Osteocyte (in vitro differentiated cells): ENCODE measurements at regions not wholly inside any gene's neighbourhood (a gene's known extent, or its start where the extent isn't known, plus 50 kb on each side); places are given as distances from the start of the nearest gene placed in this dataset.
"Not testable (repeated sequence)": the region's sequence is repeated elsewhere in the genome, so short reads cannot be mapped to it uniquely, and the experiment has no call there.

Source experiments
- DNase-seq: peaks from one replicate; pipeline ENCODE4 v3.0.0; 2021; ENCODE audit warnings: mixed read lengths; ENCODE audit not compliant: unreplicated experiment; ENCODE audit errors: extremely low spot score
- H3K27ac Mint-ChIP-seq: one replicate; pipeline ENCODE4 v1.8.0; 2021; ENCODE audit warnings: mild to moderate bottlenecking, mixed read lengths; ENCODE audit not compliant: unreplicated experiment
- H3K27me3 Mint-ChIP-seq: one replicate; pipeline ENCODE4 v1.8.0; 2021; ENCODE audit warnings: mixed read lengths; ENCODE audit not compliant: unreplicated experiment
- H3K36me3 Mint-ChIP-seq: one replicate; pipeline ENCODE4 v1.8.0; 2021; ENCODE audit warnings: mixed read lengths; ENCODE audit not compliant: unreplicated experiment
- H3K4me1 Mint-ChIP-seq: one replicate; pipeline ENCODE4 v1.8.0; 2021; ENCODE audit warnings: mixed read lengths; ENCODE audit not compliant: unreplicated experiment
- H3K4me3 Mint-ChIP-seq: one replicate; pipeline ENCODE4 v1.8.0; 2021; ENCODE audit warnings: mild to moderate bottlenecking, moderate library complexity, mixed read lengths; ENCODE audit not compliant: unreplicated experiment
- H3K9me3 Mint-ChIP-seq: one replicate; pipeline ENCODE4 v1.8.0; 2021; ENCODE audit warnings: mixed read lengths; ENCODE audit not compliant: unreplicated experiment
- TF ChIP-seq, protein P1 (sequence below): fragments of 200-600 bp; sonication (generic); IDR thresholded peaks from 2 replicates; pipeline ENCODE4 v1.5.0; 2021; ENCODE audit warnings: antibody characterized with exemption, mild to moderate bottlenecking, moderate library complexity

DNA sequence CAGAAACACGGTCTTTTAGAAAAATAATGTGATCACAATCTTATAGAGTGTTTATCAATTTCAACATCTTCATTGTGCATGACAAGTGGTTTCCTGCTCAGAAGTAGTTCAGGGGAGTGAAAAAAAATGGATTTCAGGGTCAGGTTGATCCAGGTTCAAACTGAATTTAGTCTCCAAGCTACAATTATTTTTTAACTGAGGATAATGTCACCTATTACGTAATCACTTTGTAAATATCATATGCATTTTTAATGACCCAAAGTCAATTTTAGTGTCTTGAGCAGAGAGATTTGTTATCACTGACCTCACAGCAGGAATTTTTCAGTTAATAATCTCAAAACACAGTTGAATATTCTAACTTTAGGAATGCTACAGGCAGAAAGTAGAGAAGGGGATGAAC lies 627.2 kb upstream of the LUZP2 start:
- H3K9me3 Mint-ChIP-seq: no peaks in the 10 kb centered on the region
- TF ChIP-seq, protein P1, sequence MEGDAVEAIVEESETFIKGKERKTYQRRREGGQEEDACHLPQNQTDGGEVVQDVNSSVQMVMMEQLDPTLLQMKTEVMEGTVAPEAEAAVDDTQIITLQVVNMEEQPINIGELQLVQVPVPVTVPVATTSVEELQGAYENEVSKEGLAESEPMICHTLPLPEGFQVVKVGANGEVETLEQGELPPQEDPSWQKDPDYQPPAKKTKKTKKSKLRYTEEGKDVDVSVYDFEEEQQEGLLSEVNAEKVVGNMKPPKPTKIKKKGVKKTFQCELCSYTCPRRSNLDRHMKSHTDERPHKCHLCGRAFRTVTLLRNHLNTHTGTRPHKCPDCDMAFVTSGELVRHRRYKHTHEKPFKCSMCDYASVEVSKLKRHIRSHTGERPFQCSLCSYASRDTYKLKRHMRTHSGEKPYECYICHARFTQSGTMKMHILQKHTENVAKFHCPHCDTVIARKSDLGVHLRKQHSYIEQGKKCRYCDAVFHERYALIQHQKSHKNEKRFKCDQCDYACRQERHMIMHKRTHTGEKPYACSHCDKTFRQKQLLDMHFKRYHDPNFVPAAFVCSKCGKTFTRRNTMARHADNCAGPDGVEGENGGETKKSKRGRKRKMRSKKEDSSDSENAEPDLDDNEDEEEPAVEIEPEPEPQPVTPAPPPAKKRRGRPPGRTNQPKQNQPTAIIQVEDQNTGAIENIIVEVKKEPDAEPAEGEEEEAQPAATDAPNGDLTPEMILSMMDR: no peak
- H3K4me1 Mint-ChIP-seq: no peaks in the 10 kb centered on the region
- no peaks in the 10 kb centered on the region for H3K27me3 Mint-ChIP-seq
- DNase-seq: no peak
- no peak overlapping the region for H3K4me3 Mint-ChIP-seq
- no peaks in the 10 kb centered on the region for H3K36me3 Mint-ChIP-seq
- no peak overlapping the region for H3K27ac Mint-ChIP-seq

DNA sequence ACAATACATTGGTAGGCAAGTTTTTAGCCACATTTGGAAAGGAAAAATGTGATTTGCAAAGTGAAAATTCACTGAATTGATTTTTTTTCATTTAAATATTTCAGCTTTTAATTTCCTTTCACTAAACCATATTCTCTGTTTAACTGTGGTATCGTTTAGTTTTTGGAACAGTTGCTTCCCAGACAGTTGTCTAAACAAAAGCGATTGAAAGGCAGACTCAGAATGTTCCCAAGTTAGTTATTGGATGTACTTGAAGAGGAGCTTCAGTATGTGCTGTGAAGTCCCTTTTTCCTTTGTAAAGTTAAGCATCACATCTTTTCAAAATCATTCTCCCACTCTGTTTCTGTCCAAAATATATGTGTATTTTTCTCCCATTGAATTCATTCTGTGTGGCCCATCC lies 623.4 kb upstream of the LUZP2 start:
- Mint-ChIP-seq H3K36me3 (no peaks in the 10 kb centered on the region), H3K4me1 (peaks cover 4% of the 10 kb centered on the region), H3K9me3 (no peaks in the 10 kb centered on the region), H3K4me3 (no peak overlapping the region), H3K27me3 (no peaks in the 10 kb centered on the region), H3K27ac (no peak overlapping the region)
- TF ChIP-seq, protein P1: no peak
- no peak for DNase-seq

DNA sequence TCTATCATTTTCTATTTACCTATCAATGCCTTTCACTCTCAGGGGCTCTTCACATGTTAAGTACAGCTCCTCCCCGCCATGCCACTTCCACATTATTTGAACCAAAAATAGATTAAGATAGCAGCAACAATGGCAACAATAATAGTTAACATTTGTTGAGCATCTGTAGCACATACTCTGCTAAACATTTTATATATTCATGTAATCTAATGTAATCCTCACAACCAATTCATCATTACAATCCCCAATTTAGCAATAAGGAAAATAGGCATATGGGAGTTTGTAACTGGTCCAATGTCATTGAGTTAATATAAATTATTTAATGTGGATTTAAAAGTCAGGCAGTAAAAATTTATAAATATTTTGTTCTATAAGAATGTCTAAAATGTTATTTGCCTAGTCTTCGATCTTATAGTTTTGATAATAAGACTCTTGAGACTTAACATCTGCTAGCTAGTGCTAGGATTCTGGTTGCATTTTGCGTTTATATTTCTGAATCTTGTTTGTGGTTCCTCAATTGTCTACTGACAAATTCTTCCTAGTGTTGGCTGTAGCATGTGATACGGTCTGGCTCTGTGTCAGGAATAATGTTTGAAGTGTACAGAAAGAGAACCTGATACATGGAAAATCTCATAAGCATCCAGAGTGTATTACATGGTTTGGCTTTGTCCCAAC lies 621.5 kb upstream of the LUZP2 start:
- DNase-seq: no peak
- H3K4me1 Mint-ChIP-seq: peaks cover 6% of the 10 kb centered on the region
- H3K4me3 Mint-ChIP-seq: no peak overlapping the region
- no peak overlapping the region for H3K27ac Mint-ChIP-seq
- no peaks in the 10 kb centered on the region for H3K36me3 Mint-ChIP-seq
- no peaks in the 10 kb centered on the region for H3K27me3 Mint-ChIP-seq
- no peaks in the 10 kb centered on the region for H3K9me3 Mint-ChIP-seq
- TF ChIP-seq, protein P1: no peak

DNA sequence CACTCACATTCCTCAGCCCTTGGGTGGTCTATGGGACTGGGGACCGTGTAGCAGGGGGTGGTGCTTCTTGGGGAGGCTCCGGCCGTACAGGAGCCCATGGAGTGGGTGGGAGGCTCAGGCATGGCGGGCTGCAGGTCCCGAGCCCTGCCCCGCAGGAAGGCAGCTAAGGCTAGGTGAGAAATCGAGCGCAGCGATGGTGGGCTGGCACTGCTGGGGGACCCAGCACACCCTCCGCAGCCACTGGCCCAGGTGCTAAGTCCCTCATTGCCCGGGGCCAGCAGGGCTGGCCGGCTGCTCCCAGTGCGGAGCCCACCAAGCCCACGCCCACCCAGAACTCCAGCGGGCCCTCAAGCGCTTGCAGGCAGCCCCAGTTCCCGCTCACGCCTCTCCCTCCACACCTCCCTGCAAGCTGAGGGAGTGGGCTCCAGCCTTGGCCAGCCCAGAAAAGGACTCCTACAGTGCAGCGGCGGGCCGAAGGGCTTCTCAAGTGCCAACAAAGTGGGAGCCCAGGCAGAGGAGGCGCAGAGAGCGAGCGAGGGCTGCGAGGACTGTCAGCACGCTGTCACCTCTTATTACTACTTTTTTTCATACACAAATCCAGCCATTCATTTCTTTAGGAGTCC lies 613.3 kb upstream of the LUZP2 start:
- DNase-seq, H3K4me3 Mint-ChIP-seq: not testable (repeated sequence)

DNA sequence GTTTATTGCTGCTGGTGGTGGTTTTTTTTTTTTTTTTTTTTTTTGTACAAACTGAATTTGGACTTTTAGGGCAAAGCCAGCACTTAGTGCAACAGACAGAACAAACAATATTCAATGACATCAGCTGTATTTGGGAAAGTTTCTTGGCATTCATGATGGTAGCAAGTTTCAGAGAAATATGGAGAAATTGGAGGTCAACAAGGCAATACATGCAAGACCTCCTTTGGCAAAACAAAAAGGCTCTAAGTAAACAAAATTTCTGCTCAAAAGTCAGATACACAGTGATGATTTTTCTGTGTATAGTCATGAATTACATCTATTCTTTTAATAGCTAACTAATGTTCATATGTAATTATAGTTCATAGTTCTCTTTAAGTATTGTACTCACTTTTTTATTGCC lies 612.5 kb upstream of the LUZP2 start:
- TF ChIP-seq, protein P1: no peak
- Mint-ChIP-seq H3K4me1 (peaks cover 9% of the 10 kb centered on the region), H3K27ac (no peak overlapping the region), H3K36me3 (no peaks in the 10 kb centered on the region), H3K4me3 (no peak overlapping the region), H3K27me3 (no peaks in the 10 kb centered on the region), H3K9me3 (peaks cover 4% of the 10 kb centered on the region)
- no peak for DNase-seq

More for the DNA sequence above, 613.3 kb upstream of the LUZP2 start:
- not testable (repeated sequence) for H3K27me3 Mint-ChIP-seq, H3K4me1 Mint-ChIP-seq, H3K9me3 Mint-ChIP-seq, H3K36me3 Mint-ChIP-seq, H3K27ac Mint-ChIP-seq
